ENCODE measurements at regions not wholly inside any gene's neighbourhood (a gene's known extent, or its start where the extent isn't known, plus 50 kb on each side); places are given as distances from the start of the nearest gene placed in this dataset.
"Not testable (repeated sequence)": the region's sequence is repeated elsewhere in the genome, so short reads cannot be mapped to it uniquely, and the experiment has no call there.

- H3K4me3 ChIP-seq (ENCODE audit: low read length in 2 of 2); H3K36me3 ChIP-seq (ENCODE audit: control insufficient read depth in 2 of 2, insufficient read depth in 2 of 2, low read length in 2 of 2); H3K4me1 ChIP-seq (ENCODE audit: control insufficient read depth, insufficient read depth, low read length); H3K9me3 ChIP-seq (ENCODE audit: control insufficient read depth in 2 of 2, low read length in 2 of 2); H3K9ac ChIP-seq (ENCODE audit: low read length in 2 of 2); H3K27me3 ChIP-seq (ENCODE audit: control insufficient read depth in 1 of 2, insufficient read depth in 2 of 2, low read length in 2 of 2); H3K27ac ChIP-seq (ENCODE audit: low read length): not testable (repeated sequence)
Measured at GRCh38 chr16:64343820-64344443, 777.9 kb downstream of the CDH11 start.

GRCh38 chr16:64343061-64343819, 778.6 kb downstream of the CDH11 start:
- no peaks in the 10 kb centered on the region for H3K27me3 ChIP-seq (ENCODE audit: control insufficient read depth in 1 of 2, insufficient read depth in 2 of 2, low read length in 2 of 2)
- H3K9ac ChIP-seq (ENCODE audit: low read length in 2 of 2) = no peak overlapping the region
- H3K27ac ChIP-seq (ENCODE audit: low read length) = no peak overlapping the region
- H3K9me3 ChIP-seq (ENCODE audit: control insufficient read depth in 2 of 2, low read length in 2 of 2) = no peaks in the 10 kb centered on the region
- H3K4me1 ChIP-seq (ENCODE audit: control insufficient read depth, insufficient read depth, low read length) = no peaks in the 10 kb centered on the region
- no peak overlapping the region for H3K4me3 ChIP-seq (ENCODE audit: low read length in 2 of 2)
- no peaks in the 10 kb centered on the region for H3K36me3 ChIP-seq (ENCODE audit: control insufficient read depth in 2 of 2, insufficient read depth in 2 of 2, low read length in 2 of 2)

GRCh38 chr16:64341336-64341735, 780.5 kb downstream of the CDH11 start:
- not testable (repeated sequence) for H3K27me3 ChIP-seq (ENCODE audit: control insufficient read depth in 1 of 2, insufficient read depth in 2 of 2, low read length in 2 of 2); H3K4me1 ChIP-seq (ENCODE audit: control insufficient read depth, insufficient read depth, low read length); H3K36me3 ChIP-seq (ENCODE audit: control insufficient read depth in 2 of 2, insufficient read depth in 2 of 2, low read length in 2 of 2); H3K9ac ChIP-seq (ENCODE audit: low read length in 2 of 2); H3K9me3 ChIP-seq (ENCODE audit: control insufficient read depth in 2 of 2, low read length in 2 of 2); H3K4me3 ChIP-seq (ENCODE audit: low read length in 2 of 2); H3K27ac ChIP-seq (ENCODE audit: low read length)

GRCh38 chr16:64339052-64339770, 782.7 kb downstream of the CDH11 start:
- H3K36me3 ChIP-seq (ENCODE audit: control insufficient read depth in 2 of 2, insufficient read depth in 2 of 2, low read length in 2 of 2) = no peaks in the 10 kb centered on the region
- no peaks in the 10 kb centered on the region for H3K4me1 ChIP-seq (ENCODE audit: control insufficient read depth, insufficient read depth, low read length)
- H3K27me3 ChIP-seq (ENCODE audit: control insufficient read depth in 1 of 2, insufficient read depth in 2 of 2, low read length in 2 of 2) = no peaks in the 10 kb centered on the region

DNA sequence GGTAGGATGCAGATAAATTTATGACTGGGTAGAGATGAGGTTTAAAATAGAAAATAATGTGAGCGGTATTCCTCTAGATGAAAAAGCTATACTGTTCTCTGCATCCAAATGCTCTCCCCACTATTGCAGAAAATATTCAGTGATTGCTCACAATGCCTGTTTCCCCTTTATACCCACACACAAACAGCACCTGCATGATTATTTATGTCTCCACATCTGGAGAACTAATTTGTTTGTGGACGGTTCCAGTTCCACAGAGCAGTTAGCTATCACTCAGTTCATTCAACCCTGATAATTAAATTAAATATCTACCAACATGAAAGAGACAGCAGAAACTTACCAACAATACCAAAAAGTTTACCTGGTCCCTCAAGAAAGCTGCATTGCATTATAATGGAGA, 800.0 kb downstream of the CDH11 start:
- no peaks in the 10 kb centered on the region for H3K9me3 ChIP-seq (ENCODE audit: control insufficient read depth in 2 of 2, low read length in 2 of 2)
- no peaks in the 10 kb centered on the region for H3K4me1 ChIP-seq (ENCODE audit: control insufficient read depth, insufficient read depth, low read length)

More at GRCh38 chr16:64339052-64339770, 782.7 kb downstream of the CDH11 start:
- Histone ChIP-seq H3K27ac (ENCODE audit: low read length) (no peak overlapping the region), H3K9me3 (ENCODE audit: control insufficient read depth in 2 of 2, low read length in 2 of 2) (no peaks in the 10 kb centered on the region), H3K9ac (ENCODE audit: low read length in 2 of 2) (no peak overlapping the region), H3K4me3 (ENCODE audit: low read length in 2 of 2) (no peak overlapping the region)

DNA sequence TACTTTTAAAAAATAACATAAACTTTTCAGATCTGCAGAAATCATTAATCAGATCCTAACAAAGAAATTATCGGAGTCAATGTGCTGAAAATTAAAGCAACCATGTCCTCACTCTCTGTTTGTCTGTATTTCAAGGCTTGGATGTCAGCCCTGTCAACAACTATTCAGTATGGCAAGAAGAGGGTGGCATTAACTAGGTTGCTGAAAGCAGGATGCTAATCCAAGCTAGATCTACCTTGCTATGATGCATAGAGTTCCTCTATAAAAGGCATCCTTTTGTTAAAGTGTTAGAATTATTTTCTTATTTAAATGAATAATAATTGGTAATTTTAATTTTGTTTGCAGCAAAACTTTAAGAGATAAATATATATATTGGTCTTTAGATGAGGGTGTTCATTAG, 800.8 kb downstream of the CDH11 start:
- Histone ChIP-seq H3K27me3 (ENCODE audit: control insufficient read depth in 1 of 2, insufficient read depth in 2 of 2, low read length in 2 of 2) (no peaks in the 10 kb centered on the region), H3K36me3 (ENCODE audit: control insufficient read depth in 2 of 2, insufficient read depth in 2 of 2, low read length in 2 of 2) (no peaks in the 10 kb centered on the region), H3K4me3 (ENCODE audit: low read length in 2 of 2) (no peak overlapping the region), H3K4me1 (ENCODE audit: control insufficient read depth, insufficient read depth, low read length) (no peaks in the 10 kb centered on the region), H3K27ac (ENCODE audit: low read length) (no peak overlapping the region), H3K9ac (ENCODE audit: low read length in 2 of 2) (no peak overlapping the region), H3K9me3 (ENCODE audit: control insufficient read depth in 2 of 2, low read length in 2 of 2) (no peaks in the 10 kb centered on the region)

More for the DNA sequence above, 800.0 kb downstream of the CDH11 start:
- no peak overlapping the region for H3K9ac ChIP-seq (ENCODE audit: low read length in 2 of 2)
- H3K36me3 ChIP-seq (ENCODE audit: control insufficient read depth in 2 of 2, insufficient read depth in 2 of 2, low read length in 2 of 2) = no peaks in the 10 kb centered on the region
- no peak overlapping the region for H3K27ac ChIP-seq (ENCODE audit: low read length)
- H3K27me3 ChIP-seq (ENCODE audit: control insufficient read depth in 1 of 2, insufficient read depth in 2 of 2, low read length in 2 of 2) = no peaks in the 10 kb centered on the region
- no peak overlapping the region for H3K4me3 ChIP-seq (ENCODE audit: low read length in 2 of 2)

DNA sequence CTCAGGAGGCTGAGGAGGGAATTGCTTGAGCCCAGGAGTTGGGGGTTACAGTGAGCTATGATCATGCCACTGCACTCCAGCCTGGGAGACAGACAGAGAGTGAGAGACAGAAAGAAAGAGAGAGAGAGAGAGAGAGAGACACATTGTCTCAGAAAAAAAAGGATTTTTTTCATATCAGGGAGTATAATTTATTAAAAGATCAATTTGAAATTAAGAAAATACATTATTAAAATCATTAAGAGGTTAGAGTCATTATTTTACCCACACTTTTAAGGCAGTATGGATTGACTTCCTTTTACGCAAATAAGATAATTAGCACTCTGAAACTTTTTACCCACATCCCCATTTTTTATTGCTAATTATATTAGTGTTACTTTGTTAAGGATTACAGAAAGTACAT, 804.3 kb downstream of the CDH11 start:
- Histone ChIP-seq H3K9ac (ENCODE audit: low read length in 2 of 2) (no peak overlapping the region), H3K9me3 (ENCODE audit: control insufficient read depth in 2 of 2, low read length in 2 of 2) (no peaks in the 10 kb centered on the region), H3K36me3 (ENCODE audit: control insufficient read depth in 2 of 2, insufficient read depth in 2 of 2, low read length in 2 of 2) (no peaks in the 10 kb centered on the region), H3K27ac (ENCODE audit: low read length) (no peak overlapping the region), H3K27me3 (ENCODE audit: control insufficient read depth in 1 of 2, insufficient read depth in 2 of 2, low read length in 2 of 2) (no peaks in the 10 kb centered on the region), H3K4me3 (ENCODE audit: low read length in 2 of 2) (no peak overlapping the region), H3K4me1 (ENCODE audit: control insufficient read depth, insufficient read depth, low read length) (no peaks in the 10 kb centered on the region)

DNA sequence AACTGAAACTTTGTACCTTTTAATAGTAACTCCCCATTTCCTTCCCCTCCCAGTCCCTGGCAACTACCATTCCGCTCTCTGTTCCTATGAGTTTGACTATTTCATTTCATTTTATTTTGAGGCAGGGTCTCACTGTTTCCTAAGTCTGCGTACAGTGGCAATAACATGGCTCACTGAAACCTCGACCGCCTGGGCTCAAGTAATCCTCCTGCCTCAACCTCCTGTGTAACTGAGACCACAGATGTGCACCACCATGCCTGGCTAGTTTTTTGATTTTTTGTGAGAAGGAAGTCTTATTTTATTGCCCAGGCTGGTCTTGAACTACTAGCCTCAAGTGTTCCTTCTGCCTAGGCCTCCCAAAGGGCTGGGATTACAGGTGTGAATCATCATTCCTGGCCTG, 808.1 kb downstream of the CDH11 start:
- Histone ChIP-seq H3K27ac (ENCODE audit: low read length) (no peak overlapping the region), H3K9ac (ENCODE audit: low read length in 2 of 2) (no peak overlapping the region), H3K4me1 (ENCODE audit: control insufficient read depth, insufficient read depth, low read length) (no peaks in the 10 kb centered on the region), H3K36me3 (ENCODE audit: control insufficient read depth in 2 of 2, insufficient read depth in 2 of 2, low read length in 2 of 2) (no peaks in the 10 kb centered on the region), H3K9me3 (ENCODE audit: control insufficient read depth in 2 of 2, low read length in 2 of 2) (peaks cover 5% of the 10 kb centered on the region in 2 donors), H3K4me3 (ENCODE audit: low read length in 2 of 2) (no peak overlapping the region), H3K27me3 (ENCODE audit: control insufficient read depth in 1 of 2, insufficient read depth in 2 of 2, low read length in 2 of 2) (no peaks in the 10 kb centered on the region)

- Histone ChIP-seq H3K4me3 (ENCODE audit: low read length in 2 of 2) (no peak overlapping the region), H3K4me1 (ENCODE audit: control insufficient read depth, insufficient read depth, low read length) (no peaks in the 10 kb centered on the region), H3K9me3 (ENCODE audit: control insufficient read depth in 2 of 2, low read length in 2 of 2) (peaks cover 5 to 6% of the 10 kb centered on the region in 2 donors), H3K27me3 (ENCODE audit: control insufficient read depth in 1 of 2, insufficient read depth in 2 of 2, low read length in 2 of 2) (no peaks in the 10 kb centered on the region), H3K9ac (ENCODE audit: low read length in 2 of 2) (no peak overlapping the region), H3K36me3 (ENCODE audit: control insufficient read depth in 2 of 2, insufficient read depth in 2 of 2, low read length in 2 of 2) (no peaks in the 10 kb centered on the region), H3K27ac (ENCODE audit: low read length) (no peak overlapping the region)
Measured at GRCh38 chr16:64312980-64313379, 808.9 kb downstream of the CDH11 start.

GRCh38 chr16:64312292-64312691, 809.6 kb downstream of the CDH11 start:
- Histone ChIP-seq H3K4me3 (ENCODE audit: low read length in 2 of 2) (no peak overlapping the region), H3K9me3 (ENCODE audit: control insufficient read depth in 2 of 2, low read length in 2 of 2) (peaks cover 5 to 6% of the 10 kb centered on the region in 2 donors), H3K36me3 (ENCODE audit: control insufficient read depth in 2 of 2, insufficient read depth in 2 of 2, low read length in 2 of 2) (no peaks in the 10 kb centered on the region), H3K9ac (ENCODE audit: low read length in 2 of 2) (no peak overlapping the region), H3K27me3 (ENCODE audit: control insufficient read depth in 1 of 2, insufficient read depth in 2 of 2, low read length in 2 of 2) (no peaks in the 10 kb centered on the region), H3K4me1 (ENCODE audit: control insufficient read depth, insufficient read depth, low read length) (no peaks in the 10 kb centered on the region), H3K27ac (ENCODE audit: low read length) (no peak overlapping the region)

DNA sequence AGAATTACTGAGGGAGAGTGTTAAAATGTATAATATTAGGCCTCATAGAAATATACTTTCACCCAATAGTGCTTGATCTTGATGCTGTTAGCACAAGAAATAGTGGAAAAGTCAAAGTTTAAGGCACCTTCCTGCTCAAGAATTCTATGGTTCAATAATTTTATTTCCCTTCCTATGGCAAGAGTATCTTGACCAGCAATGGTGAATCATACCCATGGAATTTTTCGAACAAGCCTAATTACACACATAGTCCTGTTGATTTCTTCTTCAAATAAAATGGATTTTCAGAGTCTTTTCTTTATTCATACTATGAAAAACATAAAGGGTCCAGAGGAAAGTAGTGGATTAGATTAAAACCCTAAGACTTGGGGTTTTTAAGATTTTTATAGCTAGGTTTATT, 810.6 kb downstream of the CDH11 start:
- Histone ChIP-seq H3K27me3 (ENCODE audit: control insufficient read depth in 1 of 2, insufficient read depth in 2 of 2, low read length in 2 of 2) (no peaks in the 10 kb centered on the region), H3K9me3 (ENCODE audit: control insufficient read depth in 2 of 2, low read length in 2 of 2) (peaks cover 5 to 6% of the 10 kb centered on the region in 2 donors), H3K4me3 (ENCODE audit: low read length in 2 of 2) (no peak overlapping the region), H3K4me1 (ENCODE audit: control insufficient read depth, insufficient read depth, low read length) (no peaks in the 10 kb centered on the region), H3K9ac (ENCODE audit: low read length in 2 of 2) (no peak overlapping the region), H3K36me3 (ENCODE audit: control insufficient read depth in 2 of 2, insufficient read depth in 2 of 2, low read length in 2 of 2) (no peaks in the 10 kb centered on the region), H3K27ac (ENCODE audit: low read length) (no peak overlapping the region)

All from stomach smooth muscle (tissue), 2 donors.